GM23338 (cell line): ENCODE measurements at regions not wholly inside any gene's neighbourhood (a gene's known extent, or its start where the extent isn't known, plus 50 kb on each side); places are given as distances from the start of the nearest gene placed in this dataset.

Experiments
- CREB1 ChIP-seq: fragments of 250-450 bp; sonication (Bioruptor Pico); IDR thresholded peaks from 2 replicates; pipeline ENCODE4 v1.5.0; 2020; ENCODE audit warnings: low read depth, mild to moderate bottlenecking, moderate library complexity
- ETS1 ChIP-seq: IDR thresholded peaks from 2 replicates; pipeline ENCODE4 v1.6.1; 2016; ENCODE audit warnings: antibody characterized with exemption
- EZH2 ChIP-seq: fragments of 200-600 bp; sonication (generic); IDR thresholded peaks from one replicate; pipeline ENCODE4 v1.8.0; 2017; ENCODE audit warnings: antibody characterized with exemption, mild to moderate bottlenecking, low read depth; ENCODE audit not compliant: unreplicated experiment
- EZH2phosphoT487 ChIP-seq: fragments of 200-600 bp; sonication (generic); IDR thresholded peaks from one replicate; pipeline ENCODE4 v1.8.1; 2018; ENCODE audit warnings: antibody characterized with exemption; ENCODE audit not compliant: unreplicated experiment
- JUNB ChIP-seq: IDR thresholded peaks from one replicate; pipeline ENCODE4 v1.6.1; 2016; ENCODE audit warnings: antibody characterized with exemption; ENCODE audit not compliant: unreplicated experiment
- NANOG ChIP-seq: IDR thresholded peaks from 2 replicates; pipeline ENCODE4 v1.6.1; 2016; ENCODE audit warnings: antibody characterized with exemption, borderline replicate concordance
- POLR2AphosphoS5 ChIP-seq: IDR thresholded peaks from 2 replicates; pipeline ENCODE4 v1.6.1; 2016; ENCODE audit warnings: antibody characterized with exemption, low read depth
- STAT1 ChIP-seq: IDR thresholded peaks from one replicate; pipeline ENCODE4 v1.6.1; 2016; ENCODE audit warnings: antibody characterized with exemption; ENCODE audit not compliant: unreplicated experiment
- ZNF114 ChIP-seq: fragments of 250-450 bp; sonication (Bioruptor Pico); IDR thresholded peaks from 2 replicates; pipeline ENCODE4 v1.5.0; 2020; ENCODE audit warnings: mild to moderate bottlenecking, moderate library complexity
- ZNF331 ChIP-seq: fragments of 250-450 bp; sonication (Bioruptor Pico); IDR thresholded peaks from 2 replicates; pipeline ENCODE4 v1.5.0; 2020; ENCODE audit warnings: low read depth, mild to moderate bottlenecking, moderate library complexity
- TF ChIP-seq, protein P1 (sequence below): IDR thresholded peaks from one replicate; pipeline ENCODE4 v1.6.1; 2018; ENCODE audit warnings: antibody characterized with exemption; ENCODE audit not compliant: unreplicated experiment
- TF ChIP-seq, protein P2 (sequence below), 2 experiments: fragments of 200-600 bp in 1 of 2; sonication (generic) in 1 of 2; conservative IDR thresholded peaks; 2 replicates each; pipeline versions ENCODE4 v1.5.1 to v1.6.1; 2016 to 2017; ENCODE audit warnings: antibody characterized with exemption in 2 of 2, low read depth in 2 of 2, mild to moderate bottlenecking in 2 of 2, moderate library complexity in 1 of 2
- TF ChIP-seq, protein P3 (sequence below): fragments of 250-450 bp; sonication (Bioruptor Pico); IDR thresholded peaks from 2 replicates; pipeline ENCODE4 v1.5.0; 2020; ENCODE audit warnings: mild to moderate bottlenecking, moderate library complexity

GRCh38 chr1:232425421-232425820 lies 204.5 kb downstream of the SIPA1L2 start:
- TF ChIP-seq ZNF331 (CRISPR knock-in tag) (no peak), EZH2 (no peak), ETS1 (no peak), POLR2AphosphoS5 (no peak), NANOG (no peak), JUNB (no peak), ZNF114 (no peak), EZH2phosphoT487 (no peak), CREB1 (CRISPR knock-in tag) (no peak), STAT1 (no peak)
- TF ChIP-seq, protein P1, sequence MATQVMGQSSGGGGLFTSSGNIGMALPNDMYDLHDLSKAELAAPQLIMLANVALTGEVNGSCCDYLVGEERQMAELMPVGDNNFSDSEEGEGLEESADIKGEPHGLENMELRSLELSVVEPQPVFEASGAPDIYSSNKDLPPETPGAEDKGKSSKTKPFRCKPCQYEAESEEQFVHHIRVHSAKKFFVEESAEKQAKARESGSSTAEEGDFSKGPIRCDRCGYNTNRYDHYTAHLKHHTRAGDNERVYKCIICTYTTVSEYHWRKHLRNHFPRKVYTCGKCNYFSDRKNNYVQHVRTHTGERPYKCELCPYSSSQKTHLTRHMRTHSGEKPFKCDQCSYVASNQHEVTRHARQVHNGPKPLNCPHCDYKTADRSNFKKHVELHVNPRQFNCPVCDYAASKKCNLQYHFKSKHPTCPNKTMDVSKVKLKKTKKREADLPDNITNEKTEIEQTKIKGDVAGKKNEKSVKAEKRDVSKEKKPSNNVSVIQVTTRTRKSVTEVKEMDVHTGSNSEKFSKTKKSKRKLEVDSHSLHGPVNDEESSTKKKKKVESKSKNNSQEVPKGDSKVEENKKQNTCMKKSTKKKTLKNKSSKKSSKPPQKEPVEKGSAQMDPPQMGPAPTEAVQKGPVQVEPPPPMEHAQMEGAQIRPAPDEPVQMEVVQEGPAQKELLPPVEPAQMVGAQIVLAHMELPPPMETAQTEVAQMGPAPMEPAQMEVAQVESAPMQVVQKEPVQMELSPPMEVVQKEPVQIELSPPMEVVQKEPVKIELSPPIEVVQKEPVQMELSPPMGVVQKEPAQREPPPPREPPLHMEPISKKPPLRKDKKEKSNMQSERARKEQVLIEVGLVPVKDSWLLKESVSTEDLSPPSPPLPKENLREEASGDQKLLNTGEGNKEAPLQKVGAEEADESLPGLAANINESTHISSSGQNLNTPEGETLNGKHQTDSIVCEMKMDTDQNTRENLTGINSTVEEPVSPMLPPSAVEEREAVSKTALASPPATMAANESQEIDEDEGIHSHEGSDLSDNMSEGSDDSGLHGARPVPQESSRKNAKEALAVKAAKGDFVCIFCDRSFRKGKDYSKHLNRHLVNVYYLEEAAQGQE, result no peak
- TF ChIP-seq, protein P2, sequence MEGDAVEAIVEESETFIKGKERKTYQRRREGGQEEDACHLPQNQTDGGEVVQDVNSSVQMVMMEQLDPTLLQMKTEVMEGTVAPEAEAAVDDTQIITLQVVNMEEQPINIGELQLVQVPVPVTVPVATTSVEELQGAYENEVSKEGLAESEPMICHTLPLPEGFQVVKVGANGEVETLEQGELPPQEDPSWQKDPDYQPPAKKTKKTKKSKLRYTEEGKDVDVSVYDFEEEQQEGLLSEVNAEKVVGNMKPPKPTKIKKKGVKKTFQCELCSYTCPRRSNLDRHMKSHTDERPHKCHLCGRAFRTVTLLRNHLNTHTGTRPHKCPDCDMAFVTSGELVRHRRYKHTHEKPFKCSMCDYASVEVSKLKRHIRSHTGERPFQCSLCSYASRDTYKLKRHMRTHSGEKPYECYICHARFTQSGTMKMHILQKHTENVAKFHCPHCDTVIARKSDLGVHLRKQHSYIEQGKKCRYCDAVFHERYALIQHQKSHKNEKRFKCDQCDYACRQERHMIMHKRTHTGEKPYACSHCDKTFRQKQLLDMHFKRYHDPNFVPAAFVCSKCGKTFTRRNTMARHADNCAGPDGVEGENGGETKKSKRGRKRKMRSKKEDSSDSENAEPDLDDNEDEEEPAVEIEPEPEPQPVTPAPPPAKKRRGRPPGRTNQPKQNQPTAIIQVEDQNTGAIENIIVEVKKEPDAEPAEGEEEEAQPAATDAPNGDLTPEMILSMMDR (conservative IDR thresholded peaks at IDR 0.05; ENCODE audit: low read depth in 2 of 2), result no peak
- TF ChIP-seq, protein P3, sequence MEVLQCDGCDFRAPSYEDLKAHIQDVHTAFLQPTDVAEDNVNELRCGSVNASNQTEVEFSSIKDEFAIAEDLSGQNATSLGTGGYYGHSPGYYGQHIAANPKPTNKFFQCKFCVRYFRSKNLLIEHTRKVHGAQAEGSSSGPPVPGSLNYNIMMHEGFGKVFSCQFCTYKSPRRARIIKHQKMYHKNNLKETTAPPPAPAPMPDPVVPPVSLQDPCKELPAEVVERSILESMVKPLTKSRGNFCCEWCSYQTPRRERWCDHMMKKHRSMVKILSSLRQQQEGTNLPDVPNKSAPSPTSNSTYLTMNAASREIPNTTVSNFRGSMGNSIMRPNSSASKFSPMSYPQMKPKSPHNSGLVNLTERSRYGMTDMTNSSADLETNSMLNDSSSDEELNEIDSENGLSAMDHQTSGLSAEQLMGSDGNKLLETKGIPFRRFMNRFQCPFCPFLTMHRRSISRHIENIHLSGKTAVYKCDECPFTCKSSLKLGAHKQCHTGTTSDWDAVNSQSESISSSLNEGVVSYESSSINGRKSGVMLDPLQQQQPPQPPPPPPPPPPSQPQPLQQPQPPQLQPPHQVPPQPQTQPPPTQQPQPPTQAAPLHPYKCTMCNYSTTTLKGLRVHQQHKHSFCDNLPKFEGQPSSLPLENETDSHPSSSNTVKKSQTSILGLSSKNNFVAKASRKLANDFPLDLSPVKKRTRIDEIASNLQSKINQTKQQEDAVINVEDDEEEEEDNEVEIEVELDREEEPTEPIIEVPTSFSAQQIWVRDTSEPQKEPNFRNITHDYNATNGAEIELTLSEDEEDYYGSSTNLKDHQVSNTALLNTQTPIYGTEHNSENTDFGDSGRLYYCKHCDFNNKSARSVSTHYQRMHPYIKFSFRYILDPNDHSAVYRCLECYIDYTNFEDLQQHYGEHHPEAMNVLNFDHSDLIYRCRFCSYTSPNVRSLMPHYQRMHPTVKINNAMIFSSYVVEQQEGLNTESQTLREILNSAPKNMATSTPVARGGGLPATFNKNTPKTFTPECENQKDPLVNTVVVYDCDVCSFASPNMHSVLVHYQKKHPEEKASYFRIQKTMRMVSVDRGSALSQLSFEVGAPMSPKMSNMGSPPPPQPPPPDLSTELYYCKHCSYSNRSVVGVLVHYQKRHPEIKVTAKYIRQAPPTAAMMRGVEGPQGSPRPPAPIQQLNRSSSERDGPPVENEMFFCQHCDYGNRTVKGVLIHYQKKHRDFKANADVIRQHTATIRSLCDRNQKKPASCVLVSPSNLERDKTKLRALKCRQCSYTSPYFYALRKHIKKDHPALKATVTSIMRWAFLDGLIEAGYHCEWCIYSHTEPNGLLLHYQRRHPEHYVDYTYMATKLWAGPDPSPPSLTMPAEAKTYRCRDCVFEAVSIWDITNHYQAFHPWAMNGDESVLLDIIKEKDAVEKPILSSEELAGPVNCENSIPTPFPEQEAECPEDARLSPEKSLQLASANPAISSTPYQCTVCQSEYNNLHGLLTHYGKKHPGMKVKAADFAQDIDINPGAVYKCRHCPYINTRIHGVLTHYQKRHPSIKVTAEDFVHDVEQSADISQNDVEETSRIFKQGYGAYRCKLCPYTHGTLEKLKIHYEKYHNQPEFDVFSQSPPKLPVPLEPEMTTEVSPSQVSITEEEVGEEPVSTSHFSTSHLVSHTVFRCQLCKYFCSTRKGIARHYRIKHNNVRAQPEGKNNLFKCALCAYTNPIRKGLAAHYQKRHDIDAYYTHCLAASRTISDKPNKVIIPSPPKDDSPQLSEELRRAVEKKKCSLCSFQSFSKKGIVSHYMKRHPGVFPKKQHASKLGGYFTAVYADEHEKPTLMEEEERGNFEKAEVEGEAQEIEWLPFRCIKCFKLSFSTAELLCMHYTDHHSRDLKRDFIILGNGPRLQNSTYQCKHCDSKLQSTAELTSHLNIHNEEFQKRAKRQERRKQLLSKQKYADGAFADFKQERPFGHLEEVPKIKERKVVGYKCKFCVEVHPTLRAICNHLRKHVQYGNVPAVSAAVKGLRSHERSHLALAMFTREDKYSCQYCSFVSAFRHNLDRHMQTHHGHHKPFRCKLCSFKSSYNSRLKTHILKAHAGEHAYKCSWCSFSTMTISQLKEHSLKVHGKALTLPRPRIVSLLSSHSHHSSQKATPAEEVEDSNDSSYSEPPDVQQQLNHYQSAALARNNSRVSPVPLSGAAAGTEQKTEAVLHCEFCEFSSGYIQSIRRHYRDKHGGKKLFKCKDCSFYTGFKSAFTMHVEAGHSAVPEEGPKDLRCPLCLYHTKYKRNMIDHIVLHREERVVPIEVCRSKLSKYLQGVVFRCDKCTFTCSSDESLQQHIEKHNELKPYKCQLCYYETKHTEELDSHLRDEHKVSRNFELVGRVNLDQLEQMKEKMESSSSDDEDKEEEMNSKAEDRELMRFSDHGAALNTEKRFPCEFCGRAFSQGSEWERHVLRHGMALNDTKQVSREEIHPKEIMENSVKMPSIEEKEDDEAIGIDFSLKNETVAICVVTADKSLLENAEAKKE (CRISPR knock-in tag), result no peak
